ENCODE measurements at regions not wholly inside any gene's neighbourhood (a gene's known extent, or its start where the extent isn't known, plus 50 kb on each side); places are given as distances from the start of the nearest gene placed in this dataset.
"Not testable (repeated sequence)": the region's sequence is repeated elsewhere in the genome, so short reads cannot be mapped to it uniquely, and the experiment has no call there.

- DNase-seq = no peak
Observed at GRCh38 chr16:77488652-77489051, 53.8 kb upstream of the ADAMTS18 start.

- no peak for DNase-seq
Observed at GRCh38 chr16:77491091-77491490, 56.3 kb upstream of the ADAMTS18 start.

- DNase-seq = no peak
Observed at GRCh38 chr16:77496934-77497333, 62.1 kb upstream of the ADAMTS18 start.

- no peak for DNase-seq
Observed at GRCh38 chr16:77499373-77500285, 64.8 kb upstream of the ADAMTS18 start.

- DNase-seq = no peak
Observed at GRCh38 chr16:77500286-77500598, 65.4 kb upstream of the ADAMTS18 start.

- DNase-seq = no peak
Observed at GRCh38 chr16:77500934-77501664, 66.3 kb upstream of the ADAMTS18 start.

GRCh38 chr16:77502448-77502847, 67.6 kb upstream of the ADAMTS18 start:
- DNase-seq = no peak

GRCh38 chr16:77506492-77506891, 71.7 kb upstream of the ADAMTS18 start:
- not testable (repeated sequence) for DNase-seq

GRCh38 chr16:77509051-77509450, 74.2 kb upstream of the ADAMTS18 start:
- no peak for DNase-seq

GRCh38 chr16:77509796-77510195, 75.0 kb upstream of the ADAMTS18 start:
- no peak for DNase-seq

GRCh38 chr16:77511053-77511452, 76.2 kb upstream of the ADAMTS18 start:
- DNase-seq = no peak

GRCh38 chr16:77514500-77515220, 79.8 kb upstream of the ADAMTS18 start:
- DNase-seq = no peak

- DNase-seq = not testable (repeated sequence)
Observed at GRCh38 chr16:77525226-77525625, 90.4 kb upstream of the ADAMTS18 start.

- no peak for DNase-seq
Observed at GRCh38 chr16:77531752-77532151, 96.9 kb upstream of the ADAMTS18 start.

GRCh38 chr16:77536809-77537208, 102.0 kb upstream of the ADAMTS18 start:
- DNase-seq = no peak

GRCh38 chr16:77539421-77540034, 104.7 kb upstream of the ADAMTS18 start:
- no peak for DNase-seq

GRCh38 chr16:77540646-77541045, 105.8 kb upstream of the ADAMTS18 start:
- DNase-seq = no peak

GRCh38 chr16:77541165-77541564, 106.3 kb upstream of the ADAMTS18 start:
- DNase-seq = no peak

- no peak for DNase-seq
Observed at GRCh38 chr16:77548151-77548550, 113.3 kb upstream of the ADAMTS18 start.

- DNase-seq = no peak
Observed at GRCh38 chr16:77548766-77549165, 113.9 kb upstream of the ADAMTS18 start.

GRCh38 chr16:77549876-77550275, 115.0 kb upstream of the ADAMTS18 start:
- no peak for DNase-seq

GRCh38 chr16:77551357-77551756, 116.5 kb upstream of the ADAMTS18 start:
- DNase-seq = no peak

- DNase-seq = no peak
Observed at GRCh38 chr16:77553130-77553529, 118.3 kb upstream of the ADAMTS18 start.
